Neural crest cell (in vitro differentiated cells): ENCODE measurements at regions not wholly inside any gene's neighbourhood (a gene's known extent, or its start where the extent isn't known, plus 50 kb on each side); places are given as distances from the start of the nearest gene placed in this dataset.
"Not testable (repeated sequence)": the region's sequence is repeated elsewhere in the genome, so short reads cannot be mapped to it uniquely, and the experiment has no call there.

Source experiments
- DNase-seq: peaks from one replicate; pipeline ENCODE4 v3.0.0; 2021; ENCODE audit warnings: low read depth, mixed read lengths, low spot score
- H3K27ac Mint-ChIP-seq: one replicate; pipeline ENCODE4 v1.8.0; 2021; ENCODE audit warnings: mild to moderate bottlenecking, mixed read lengths; ENCODE audit not compliant: unreplicated experiment
- H3K27me3 Mint-ChIP-seq: 2 replicates; pipeline ENCODE4 v1.8.0; 2021; ENCODE audit warnings: low read depth, mild to moderate bottlenecking, mixed read lengths
- H3K36me3 Mint-ChIP-seq: 2 replicates; pipeline ENCODE4 v1.8.0; 2021; ENCODE audit warnings: low read depth, mild to moderate bottlenecking, mixed read lengths
- H3K4me1 Mint-ChIP-seq: 2 replicates; pipeline ENCODE4 v1.8.0; 2021; ENCODE audit warnings: mixed read lengths
- H3K4me3 Mint-ChIP-seq: one replicate; pipeline ENCODE4 v1.8.0; 2021; ENCODE audit warnings: mild to moderate bottlenecking, mixed read lengths
- H3K9me3 Mint-ChIP-seq: 2 replicates; pipeline ENCODE4 v1.8.0; 2021; ENCODE audit warnings: mixed read lengths
- TF ChIP-seq, protein P1 (sequence below): fragments of 200-600 bp; sonication (generic); conservative IDR thresholded peaks from 2 replicates; pipeline ENCODE4 v1.5.0; 2021; ENCODE audit warnings: antibody characterized with exemption, mild to moderate bottlenecking

GRCh38 chr6:4359108-4359730, 223.8 kb upstream of the ECI2 start:
- H3K36me3 Mint-ChIP-seq = no peaks in the 10 kb centered on the region
- no peaks in the 10 kb centered on the region for H3K27me3 Mint-ChIP-seq
- TF ChIP-seq, protein P1, sequence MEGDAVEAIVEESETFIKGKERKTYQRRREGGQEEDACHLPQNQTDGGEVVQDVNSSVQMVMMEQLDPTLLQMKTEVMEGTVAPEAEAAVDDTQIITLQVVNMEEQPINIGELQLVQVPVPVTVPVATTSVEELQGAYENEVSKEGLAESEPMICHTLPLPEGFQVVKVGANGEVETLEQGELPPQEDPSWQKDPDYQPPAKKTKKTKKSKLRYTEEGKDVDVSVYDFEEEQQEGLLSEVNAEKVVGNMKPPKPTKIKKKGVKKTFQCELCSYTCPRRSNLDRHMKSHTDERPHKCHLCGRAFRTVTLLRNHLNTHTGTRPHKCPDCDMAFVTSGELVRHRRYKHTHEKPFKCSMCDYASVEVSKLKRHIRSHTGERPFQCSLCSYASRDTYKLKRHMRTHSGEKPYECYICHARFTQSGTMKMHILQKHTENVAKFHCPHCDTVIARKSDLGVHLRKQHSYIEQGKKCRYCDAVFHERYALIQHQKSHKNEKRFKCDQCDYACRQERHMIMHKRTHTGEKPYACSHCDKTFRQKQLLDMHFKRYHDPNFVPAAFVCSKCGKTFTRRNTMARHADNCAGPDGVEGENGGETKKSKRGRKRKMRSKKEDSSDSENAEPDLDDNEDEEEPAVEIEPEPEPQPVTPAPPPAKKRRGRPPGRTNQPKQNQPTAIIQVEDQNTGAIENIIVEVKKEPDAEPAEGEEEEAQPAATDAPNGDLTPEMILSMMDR = no peak
- peaks cover 41% of the 10 kb centered on the region for H3K4me1 Mint-ChIP-seq
- H3K9me3 Mint-ChIP-seq = peaks cover 16% of the 10 kb centered on the region
- H3K4me3 Mint-ChIP-seq = no peak overlapping the region
- H3K27ac Mint-ChIP-seq = peak overlapping the region; percentile 82
- DNase-seq = no peak

DNA sequence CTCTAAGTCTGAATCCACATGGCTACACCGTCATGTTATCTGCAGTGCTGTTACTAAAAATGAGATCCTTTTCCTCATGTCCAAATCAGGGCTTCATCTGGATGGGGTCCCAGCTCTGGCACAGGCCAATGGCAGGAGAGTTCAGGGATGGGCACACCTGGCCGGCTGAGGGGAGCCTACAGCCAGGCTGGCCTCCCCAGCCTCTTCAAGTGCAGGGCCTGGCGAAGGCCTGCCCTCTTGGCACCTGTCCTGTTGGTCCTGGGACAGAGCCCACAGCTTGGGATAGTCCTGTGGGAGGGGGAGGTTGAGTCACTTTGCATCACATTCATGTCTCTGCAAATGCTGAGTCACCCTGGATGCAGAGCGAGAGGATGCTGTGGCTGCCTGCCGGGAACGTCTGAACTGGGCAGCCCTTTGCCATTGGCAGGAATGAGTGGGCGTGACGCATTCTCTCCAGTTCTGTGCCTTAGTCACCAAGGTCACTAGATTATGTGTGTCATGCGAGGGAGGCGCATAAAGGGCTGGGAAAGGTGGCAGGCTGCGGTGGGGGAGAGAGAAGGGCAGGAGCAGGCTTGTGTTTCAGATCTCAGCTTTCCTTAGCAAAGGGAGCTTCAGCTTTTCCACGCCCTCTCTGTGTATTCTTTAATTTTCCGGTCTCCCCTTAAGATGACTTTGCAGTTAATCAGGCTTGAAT, 223.2 kb upstream of the ECI2 start:
- peaks cover 35% of the 10 kb centered on the region for H3K4me1 Mint-ChIP-seq
- TF ChIP-seq, protein P1 = no peak
- peak; percentile 31 for DNase-seq

GRCh38 chr6:4357660-4358152, 222.3 kb upstream of the ECI2 start:
- H3K4me3 Mint-ChIP-seq, H3K27me3 Mint-ChIP-seq, H3K36me3 Mint-ChIP-seq, DNase-seq: not testable (repeated sequence)
- peaks cover 35% of the 10 kb centered on the region for H3K4me1 Mint-ChIP-seq
- peaks cover 16% of the 10 kb centered on the region for H3K9me3 Mint-ChIP-seq
- H3K27ac Mint-ChIP-seq = peak overlapping the region; percentile 90

More for the DNA sequence above, 223.2 kb upstream of the ECI2 start:
- Mint-ChIP-seq H3K36me3 (no peaks in the 10 kb centered on the region), H3K27me3 (no peaks in the 10 kb centered on the region), H3K9me3 (peaks cover 16% of the 10 kb centered on the region), H3K4me3 (no peak overlapping the region), H3K27ac (peak overlapping the region; percentile 82)

DNA sequence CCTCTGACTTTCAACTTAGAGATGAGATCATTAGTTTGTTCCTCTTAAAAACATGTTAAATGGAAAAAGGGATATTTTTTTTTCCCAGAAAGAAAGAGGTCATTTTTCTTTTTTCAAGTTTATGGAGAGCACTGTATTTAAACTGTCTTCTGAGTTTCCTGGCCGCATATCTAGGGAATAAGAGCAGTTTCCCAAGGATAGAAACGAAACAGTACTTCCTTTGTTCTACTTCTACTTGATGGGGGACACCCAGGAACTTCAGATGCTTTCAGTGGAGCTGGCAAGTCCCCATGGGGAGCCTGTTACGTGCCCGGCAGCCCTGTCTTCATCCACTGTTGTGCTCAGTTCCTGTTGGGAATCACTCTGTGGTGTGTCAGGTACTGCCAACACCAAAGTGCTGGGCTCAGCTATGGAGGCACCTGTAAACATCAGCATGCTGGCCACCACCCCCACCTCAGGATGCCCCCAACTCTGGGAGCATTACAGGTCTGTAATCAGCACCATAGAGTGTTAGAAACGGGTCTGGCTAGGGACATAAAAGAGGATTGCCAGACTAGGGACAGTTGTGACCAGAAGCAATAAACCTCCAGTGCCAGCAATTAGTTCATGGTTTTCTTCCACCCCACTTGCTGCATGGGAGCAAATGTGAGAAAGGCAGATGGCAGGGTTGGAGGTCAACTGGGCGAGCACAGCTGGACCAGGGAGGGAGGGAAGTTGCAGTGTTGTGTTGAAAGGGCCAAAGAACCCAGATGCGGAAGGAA, 221.7 kb upstream of the ECI2 start:
- Mint-ChIP-seq H3K36me3 (no peaks in the 10 kb centered on the region), H3K9me3 (peaks cover 16% of the 10 kb centered on the region), H3K27ac (peak overlapping the region; percentile 90), H3K4me1 (peaks cover 39% of the 10 kb centered on the region), H3K4me3 (peak overlapping the region; percentile 35), H3K27me3 (no peaks in the 10 kb centered on the region)
- TF ChIP-seq, protein P1 = no peak
- peak; percentile 6 for DNase-seq

DNA sequence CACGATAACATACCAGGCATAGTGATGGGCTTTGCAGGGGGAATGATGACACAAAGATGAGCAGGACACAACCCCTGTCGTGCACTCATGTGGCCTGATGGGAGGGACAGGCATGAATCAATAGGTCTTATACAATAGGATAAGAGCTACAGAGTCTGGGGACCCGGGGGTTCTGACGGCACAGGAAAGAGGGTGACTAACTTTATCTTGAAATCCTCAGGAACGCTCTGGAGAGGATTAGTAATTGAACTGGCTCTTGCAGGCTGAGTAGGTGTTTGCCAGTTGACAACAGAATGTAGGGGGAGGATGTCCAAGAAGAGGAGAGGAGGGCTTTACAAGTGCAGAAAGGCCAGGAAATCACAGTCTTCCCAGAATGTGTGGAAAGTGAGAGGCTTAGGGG, 219.9 kb upstream of the ECI2 start:
- TF ChIP-seq, protein P1 = no peak
- H3K4me1 Mint-ChIP-seq = peaks cover 54% of the 10 kb centered on the region
- H3K36me3 Mint-ChIP-seq = no peaks in the 10 kb centered on the region
- no peak for DNase-seq
- H3K27ac Mint-ChIP-seq = peak overlapping the region; percentile 89
- peaks cover 16% of the 10 kb centered on the region for H3K9me3 Mint-ChIP-seq
- H3K27me3 Mint-ChIP-seq = no peaks in the 10 kb centered on the region
- no peak overlapping the region for H3K4me3 Mint-ChIP-seq
